ENCODE measurements at regions not wholly inside any gene's neighbourhood (a gene's known extent, or its start where the extent isn't known, plus 50 kb on each side); places are given as distances from the start of the nearest gene placed in this dataset.

GRCh38 chr5:116787570-116787969, 212.9 kb upstream of the SEMA6A start:
- no peak for TF ChIP-seq CTCF (conservative IDR thresholded peaks at IDR 0.05)
- H2BK120ac ChIP-seq (ENCODE audit: low read depth, low read length, poor library complexity, severe bottlenecking): no peak overlapping the region
- H3K27me3 Mint-ChIP-seq (ENCODE audit: low read depth): no peaks in the 10 kb centered on the region
- H2AFZ ChIP-seq (ENCODE audit: low read length): no peak overlapping the region
- H4K91ac ChIP-seq (ENCODE audit: insufficient read length, low read depth, low read length): no peak overlapping the region
- no peak overlapping the region for H4K8ac ChIP-seq (replicated peaks; ENCODE audit: insufficient read length, low read depth, low read length)
- no peak overlapping the region for H2BK5ac ChIP-seq (ENCODE audit: insufficient read length, low read length)
- H3K9me3 ChIP-seq (ENCODE audit: control insufficient read depth, low read depth, low read length): peaks cover 10% of the 10 kb centered on the region
- no peak overlapping the region for H3K27ac Mint-ChIP-seq
- H3K9me3 Mint-ChIP-seq: peaks cover 17 to 18% of the 10 kb centered on the region in 2 experiments
- H2BK12ac ChIP-seq (ENCODE audit: insufficient read length, low read depth, low read length): no peak overlapping the region
- no peaks in the 10 kb centered on the region for H3K4me1 ChIP-seq (ENCODE audit: insufficient read depth, low read length)
- no peak for DNase-seq
- no peaks in the 10 kb centered on the region for H3K27me3 ChIP-seq (ENCODE audit: insufficient read depth, low read length)
- H2BK15ac ChIP-seq (ENCODE audit: low read depth, low read length): no peak overlapping the region
- H2BK20ac ChIP-seq (ENCODE audit: low read depth, low read length, poor library complexity, severe bottlenecking): no peak overlapping the region
- no peak overlapping the region for H3K14ac ChIP-seq (ENCODE audit: insufficient read depth, low read length)
- no peak overlapping the region for H3K18ac ChIP-seq (ENCODE audit: insufficient read length, low read depth, low read length)
- H3K23ac ChIP-seq (ENCODE audit: insufficient read length, low read depth, low read length): no peak overlapping the region
- no peaks in the 10 kb centered on the region for H3K23me2 ChIP-seq (ENCODE audit: insufficient read length, low read depth, low read length, poor library complexity, severe bottlenecking)
- peaks cover 0 to 3% of the 10 kb centered on the region in 2 experiments; a peak in 1 of 4 replicates for H3K4me1 Mint-ChIP-seq
- H3K36me3 Mint-ChIP-seq (ENCODE audit: insufficient read depth in 1 of 3, low read depth in 3 of 3): peaks cover 12 to 23% (median 12%) of the 10 kb centered on the region in 3 experiments
- no peak overlapping the region for H3K4ac ChIP-seq (ENCODE audit: low read depth, low read length)
- no peak overlapping the region for H3K4me2 ChIP-seq (ENCODE audit: insufficient read depth, insufficient read length, low read length)
- no peak overlapping the region for H4K5ac ChIP-seq (ENCODE audit: insufficient read length, low read depth, low read length)
- no CpG with 5 or more reads among the region's 2 CpGs for WGBS (ENCODE audit: extremely low coverage, insufficient read length, low lambda C conversion rate)
- H3K4me3 Mint-ChIP-seq: no peak overlapping the region
- H3K79me1 ChIP-seq (ENCODE audit: insufficient read depth, low read depth, low read length, poor library complexity, severe bottlenecking): no peaks in the 10 kb centered on the region
- H3K27ac ChIP-seq (ENCODE audit: insufficient read length, low read depth, low read length): no peak overlapping the region
- no peak overlapping the region for H2AK5ac ChIP-seq (ENCODE audit: insufficient read length, low read length)
- no peaks in the 10 kb centered on the region for H4K20me1 ChIP-seq (ENCODE audit: control insufficient read depth, insufficient read depth, insufficient read length)
- H3K9ac ChIP-seq (ENCODE audit: extremely low read depth, insufficient read length, low read length): no peak overlapping the region
- no peak overlapping the region for H3T11ph ChIP-seq (ENCODE audit: low read length)
- H3K56ac ChIP-seq (ENCODE audit: insufficient read length, low read depth, low read length): no peak overlapping the region
- H3K79me2 ChIP-seq (ENCODE audit: insufficient read depth, low read length): no peaks in the 10 kb centered on the region
